ENCODE measurements at regions not wholly inside any gene's neighbourhood (a gene's known extent, or its start where the extent isn't known, plus 50 kb on each side); places are given as distances from the start of the nearest gene placed in this dataset.
"Not testable (repeated sequence)": the region's sequence is repeated elsewhere in the genome, so short reads cannot be mapped to it uniquely, and the experiment has no call there.

- no peak overlapping the region for H3K23ac ChIP-seq (ENCODE audit: low read length in 2 of 2)
- H2BK15ac ChIP-seq (ENCODE audit: low read depth, poor library complexity, severe bottlenecking), result no peak overlapping the region
- H2BK120ac ChIP-seq (ENCODE audit: low read depth, low read length), result no peak overlapping the region
- H2AFZ ChIP-seq (ENCODE audit: low read depth, low read length), result no peak overlapping the region
- WGBS, result 89% methylated on average over 5 of the region's 5 CpGs
- H3K79me1 ChIP-seq (replicated peaks; ENCODE audit: low read length, poor library complexity, severe bottlenecking), result no peaks in the 10 kb centered on the region
- H4K8ac ChIP-seq (ENCODE audit: low read length), result no peak overlapping the region
- no peak overlapping the region for H4K91ac ChIP-seq (ENCODE audit: low read length)
- no peak overlapping the region for H3K18ac ChIP-seq (ENCODE audit: low read depth in 1 of 2, low read length in 2 of 2)
- H3K9ac ChIP-seq (ENCODE audit: low read length), result no peak overlapping the region
- H3K27me3 ChIP-seq (ENCODE audit: control insufficient read depth in 1 of 2, insufficient read depth in 1 of 2, low read length in 2 of 2), result no peaks in the 10 kb centered on the region
- no peak overlapping the region for H3K14ac ChIP-seq (ENCODE audit: low read length in 2 of 2)
- peaks cover 5% of the 10 kb centered on the region for H3K9me3 ChIP-seq (ENCODE audit: control insufficient read depth, low read length)
- H3K4ac ChIP-seq (ENCODE audit: low read depth in 1 of 2, low read length in 2 of 2), result no peak overlapping the region
- H2BK12ac ChIP-seq (ENCODE audit: low read length in 2 of 2), result no peak overlapping the region
- H3K4me2 ChIP-seq (ENCODE audit: low read length, poor library complexity, severe bottlenecking), result no peak overlapping the region
- H2AK5ac ChIP-seq (ENCODE audit: low read length, severe bottlenecking), result no peak overlapping the region
- no peak overlapping the region for H2BK5ac ChIP-seq (ENCODE audit: low read depth, low read length, poor library complexity, severe bottlenecking)
- no peak overlapping the region for H3K27ac ChIP-seq (ENCODE audit: low read length, poor library complexity, severe bottlenecking)
- no peak for DNase-seq
- H3K36me3 ChIP-seq (ENCODE audit: control insufficient read depth in 1 of 2, insufficient read depth in 2 of 2, low read depth in 1 of 2, low read length in 2 of 2), result no peaks in the 10 kb centered on the region
- no peak overlapping the region for H3K4me3 ChIP-seq (ENCODE audit: insufficient read depth in 1 of 2, low read depth in 1 of 2, low read length in 2 of 2)
- no peaks in the 10 kb centered on the region for H3K4me1 ChIP-seq (ENCODE audit: control insufficient read depth, insufficient read depth, low read depth, low read length)
These were observed 614.9 kb downstream of the SLC16A7 start for GRCh38 chr12:60210756-60211155.

- peaks cover 5% of the 10 kb centered on the region for H3K9me3 ChIP-seq (ENCODE audit: control insufficient read depth, low read length)
These were observed 615.4 kb downstream of the SLC16A7 start for GRCh38 chr12:60211244-60211643.

GRCh38 chr12:60212159-60213000 lies 616.6 kb downstream of the SLC16A7 start:
- Histone ChIP-seq H3K4me1 (ENCODE audit: control insufficient read depth, insufficient read depth, low read depth, low read length) (no peaks in the 10 kb centered on the region), H2BK12ac (ENCODE audit: low read length in 2 of 2) (no peak overlapping the region), H3K27me3 (ENCODE audit: control insufficient read depth in 1 of 2, insufficient read depth in 1 of 2, low read length in 2 of 2) (no peaks in the 10 kb centered on the region), H3K18ac (ENCODE audit: low read depth in 1 of 2, low read length in 2 of 2) (no peak overlapping the region), H2AK5ac (ENCODE audit: low read length, severe bottlenecking) (no peak overlapping the region), H3K9ac (ENCODE audit: low read length) (no peak overlapping the region), H3K4me3 (ENCODE audit: insufficient read depth in 1 of 2, low read depth in 1 of 2, low read length in 2 of 2) (no peak overlapping the region), H2BK5ac (ENCODE audit: low read depth, low read length, poor library complexity, severe bottlenecking) (no peak overlapping the region), H3K4ac (ENCODE audit: low read depth in 1 of 2, low read length in 2 of 2) (no peak overlapping the region), H3K9me3 (ENCODE audit: control insufficient read depth, low read length) (peaks cover 5% of the 10 kb centered on the region), H3K27ac (ENCODE audit: low read length, poor library complexity, severe bottlenecking) (no peak overlapping the region), H2BK15ac (ENCODE audit: low read depth, poor library complexity, severe bottlenecking) (no peak overlapping the region), H4K91ac (ENCODE audit: low read length) (no peak overlapping the region), H2BK120ac (ENCODE audit: low read depth, low read length) (no peak overlapping the region), H3K23ac (ENCODE audit: low read length in 2 of 2) (no peak overlapping the region), H3K14ac (ENCODE audit: low read length in 2 of 2) (no peak overlapping the region), H3K79me1 (replicated peaks; ENCODE audit: low read length, poor library complexity, severe bottlenecking) (no peaks in the 10 kb centered on the region), H3K4me2 (ENCODE audit: low read length, poor library complexity, severe bottlenecking) (no peak overlapping the region), H4K8ac (ENCODE audit: low read length) (no peak overlapping the region), H3K36me3 (ENCODE audit: control insufficient read depth in 1 of 2, insufficient read depth in 2 of 2, low read depth in 1 of 2, low read length in 2 of 2) (no peaks in the 10 kb centered on the region), H2AFZ (ENCODE audit: low read depth, low read length) (no peak overlapping the region)
- DNase-seq, result no peak
- 87% methylated on average over 3 of the region's 3 CpGs for WGBS

More at GRCh38 chr12:60211244-60211643, 615.4 kb downstream of the SLC16A7 start:
- no peak overlapping the region for H2BK5ac ChIP-seq (ENCODE audit: low read depth, low read length, poor library complexity, severe bottlenecking)
- no peak overlapping the region for H3K14ac ChIP-seq (ENCODE audit: low read length in 2 of 2)
- DNase-seq, result no peak
- H2BK15ac ChIP-seq (ENCODE audit: low read depth, poor library complexity, severe bottlenecking), result no peak overlapping the region
- no peak overlapping the region for H3K9ac ChIP-seq (ENCODE audit: low read length)
- H4K91ac ChIP-seq (ENCODE audit: low read length), result no peak overlapping the region
- H3K36me3 ChIP-seq (ENCODE audit: control insufficient read depth in 1 of 2, insufficient read depth in 2 of 2, low read depth in 1 of 2, low read length in 2 of 2), result no peaks in the 10 kb centered on the region
- H3K4ac ChIP-seq (ENCODE audit: low read depth in 1 of 2, low read length in 2 of 2), result no peak overlapping the region
- no peak overlapping the region for H3K27ac ChIP-seq (ENCODE audit: low read length, poor library complexity, severe bottlenecking)
- WGBS, result no CpG with 5 or more reads among the region's 1 CpG
- no peaks in the 10 kb centered on the region for H3K27me3 ChIP-seq (ENCODE audit: control insufficient read depth in 1 of 2, insufficient read depth in 1 of 2, low read length in 2 of 2)
- no peak overlapping the region for H2BK120ac ChIP-seq (ENCODE audit: low read depth, low read length)
- H4K8ac ChIP-seq (ENCODE audit: low read length), result no peak overlapping the region
- H2AK5ac ChIP-seq (ENCODE audit: low read length, severe bottlenecking), result no peak overlapping the region
- H3K23ac ChIP-seq (ENCODE audit: low read length in 2 of 2), result no peak overlapping the region
- no peak overlapping the region for H2AFZ ChIP-seq (ENCODE audit: low read depth, low read length)
- H3K4me2 ChIP-seq (ENCODE audit: low read length, poor library complexity, severe bottlenecking), result no peak overlapping the region
- no peaks in the 10 kb centered on the region for H3K79me1 ChIP-seq (replicated peaks; ENCODE audit: low read length, poor library complexity, severe bottlenecking)
- no peaks in the 10 kb centered on the region for H3K4me1 ChIP-seq (ENCODE audit: control insufficient read depth, insufficient read depth, low read depth, low read length)
- no peak overlapping the region for H3K4me3 ChIP-seq (ENCODE audit: insufficient read depth in 1 of 2, low read depth in 1 of 2, low read length in 2 of 2)
- no peak overlapping the region for H3K18ac ChIP-seq (ENCODE audit: low read depth in 1 of 2, low read length in 2 of 2)
- H2BK12ac ChIP-seq (ENCODE audit: low read length in 2 of 2), result no peak overlapping the region

GRCh38 chr12:60213272-60213671 lies 617.4 kb downstream of the SLC16A7 start:
- not testable (repeated sequence) for H3K36me3 ChIP-seq (ENCODE audit: control insufficient read depth in 1 of 2, insufficient read depth in 2 of 2, low read depth in 1 of 2, low read length in 2 of 2); DNase-seq; H2BK12ac ChIP-seq (ENCODE audit: low read length in 2 of 2); H3K4me3 ChIP-seq (ENCODE audit: insufficient read depth in 1 of 2, low read depth in 1 of 2, low read length in 2 of 2); H2AK5ac ChIP-seq (ENCODE audit: low read length, severe bottlenecking); H4K91ac ChIP-seq (ENCODE audit: low read length); H3K4ac ChIP-seq (ENCODE audit: low read depth in 1 of 2, low read length in 2 of 2); H3K9me3 ChIP-seq (ENCODE audit: control insufficient read depth, low read length); H3K4me1 ChIP-seq (ENCODE audit: control insufficient read depth, insufficient read depth, low read depth, low read length); H4K8ac ChIP-seq (ENCODE audit: low read length); H2BK5ac ChIP-seq (ENCODE audit: low read depth, low read length, poor library complexity, severe bottlenecking); H3K9ac ChIP-seq (ENCODE audit: low read length); H3K27ac ChIP-seq (ENCODE audit: low read length, poor library complexity, severe bottlenecking); H2AFZ ChIP-seq (ENCODE audit: low read depth, low read length); H3K27me3 ChIP-seq (ENCODE audit: control insufficient read depth in 1 of 2, insufficient read depth in 1 of 2, low read length in 2 of 2); H3K4me2 ChIP-seq (ENCODE audit: low read length, poor library complexity, severe bottlenecking); H3K14ac ChIP-seq (ENCODE audit: low read length in 2 of 2); H2BK120ac ChIP-seq (ENCODE audit: low read depth, low read length); H3K23ac ChIP-seq (ENCODE audit: low read length in 2 of 2); H3K79me1 ChIP-seq (replicated peaks; ENCODE audit: low read length, poor library complexity, severe bottlenecking); H2BK15ac ChIP-seq (ENCODE audit: low read depth, poor library complexity, severe bottlenecking); H3K18ac ChIP-seq (ENCODE audit: low read depth in 1 of 2, low read length in 2 of 2)
- WGBS, result 100% methylated on average over 2 of the region's 3 CpGs

All from mesenchymal stem cell (in vitro differentiated cells and primary cell).